PC-3 (cell line): ENCODE measurements at regions not wholly inside any gene's neighbourhood (a gene's known extent, or its start where the extent isn't known, plus 50 kb on each side); places are given as distances from the start of the nearest gene placed in this dataset.

ENCODE experiments used
- ATAC-seq: fragments of 200-7000 bp; cut with Tn5 transposase; 2 replicates; pipeline ENCODE4 v1.9.1; 2020; ENCODE audit warnings: mild to moderate bottlenecking, moderate library complexity
- BruUV-seq: library from RNA; stranded (reverse); fragments of 400-500 nt; replicated peaks from 2 replicates; lab custom pipeline; 2021; lab: Mats Ljungman, UMichigan
- CTCF ChIA-PET: fragments of 300-600 bp; sonication (Branson Sonifier 250); formaldehyde crosslinking; loops from one replicate; lab custom pipeline; 2022; ENCODE audit warnings: antibody characterized with exemption; lab: Charles Lee
- POLR2A ChIA-PET: fragments of 300-600 bp; sonication (Branson Sonifier 250); formaldehyde crosslinking; loops from one replicate; lab custom pipeline; 2022; ENCODE audit warnings: antibody characterized with exemption; ENCODE audit not compliant: unreplicated experiment; lab: Charles Lee
- DNase-seq: peaks from one replicate; pipeline ENCODE4 v3.0.0-alpha.2; 2015
- H2AFZ ChIP-seq: fragments of 300-600 bp; sonication (generic); 2 replicates; pipeline ENCODE4 v1.6.0; 2016; ENCODE audit warnings: antibody characterized with exemption, low read length
- H3F3A ChIP-seq: fragments of 300-600 bp; sonication (generic); one replicate; pipeline ENCODE4 v1.6.0; 2017; ENCODE audit warnings: antibody characterized with exemption, low read length, control low read depth, mild to moderate bottlenecking; ENCODE audit not compliant: unreplicated experiment
- H3K27ac ChIP-seq: fragments of 300-600 bp; sonication (generic); 2 replicates; pipeline ENCODE4 v1.5.1; 2016; ENCODE audit warnings: mild to moderate bottlenecking, low read length
- H3K27me3 ChIP-seq: fragments of 300-600 bp; sonication (generic); 2 replicates; pipeline ENCODE4 v1.6.1; 2016; ENCODE audit warnings: low read length, mixed read lengths
- H3K36me3 ChIP-seq: fragments of 300-600 bp; sonication (generic); 2 replicates; pipeline ENCODE4 v1.6.1; 2016; ENCODE audit warnings: low read depth, mixed run types, low read length, mixed read lengths
- H3K4me1 ChIP-seq: fragments of 300-600 bp; sonication (generic); 2 replicates; pipeline ENCODE4 v1.5.1; 2016; ENCODE audit warnings: low read length; ENCODE audit not compliant: insufficient read depth
- H3K4me2 ChIP-seq: fragments of 300-600 bp; sonication (generic); 2 replicates; pipeline ENCODE4 v1.6.0; 2016; ENCODE audit warnings: low read length
- H3K4me3 ChIP-seq: fragments of 300-600 bp; sonication (generic); 2 replicates; pipeline ENCODE4 v1.5.1; 2016; ENCODE audit warnings: mild to moderate bottlenecking, low read length, mixed read lengths
- H3K79me2 ChIP-seq: fragments of 300-600 bp; sonication (generic); 2 replicates; pipeline ENCODE4 v1.6.1; 2017; ENCODE audit warnings: low read length, mixed read lengths
- H3K9ac ChIP-seq: fragments of 300-600 bp; sonication (generic); 2 replicates; pipeline ENCODE4 v1.6.0; 2016; ENCODE audit warnings: mild to moderate bottlenecking, low read length
- H3K9me2 ChIP-seq: fragments of 300-600 bp; sonication (generic); replicated peaks from 2 replicates; pipeline ENCODE4 v1.6.1; 2016; ENCODE audit warnings: mixed run types, low read length, mixed read lengths
- H3K9me3 ChIP-seq: fragments of 300-600 bp; sonication (generic); 2 replicates; pipeline ENCODE4 v1.6.1; 2016; ENCODE audit warnings: low read length, mixed read lengths
- H4K20me1 ChIP-seq: fragments of 300-600 bp; sonication (generic); 2 replicates; pipeline ENCODE4 v1.6.1; 2016; ENCODE audit warnings: low read length, mixed read lengths
- EZH2 ChIP-seq: fragments of 300-600 bp; sonication (generic); IDR thresholded peaks from one replicate; pipeline ENCODE4 v1.6.1; 2017; ENCODE audit warnings: antibody characterized with exemption, mild to moderate bottlenecking, low read length; ENCODE audit not compliant: unreplicated experiment
- EZH2phosphoT487 ChIP-seq: fragments of 300-600 bp; sonication (generic); IDR thresholded peaks from 2 replicates; pipeline ENCODE4 v1.6.1; 2018; ENCODE audit warnings: mild to moderate bottlenecking, antibody characterized with exemption, low read length, borderline replicate concordance
- intact Hi-C: fragments of 100-400 bp; cut with micrococcal nuclease; formaldehyde crosslinking; loops from 2 replicates; pipeline ENCODE4 v1.9.0; 2023
- TF ChIP-seq, protein P1 (sequence below): fragments of 300-600 bp; sonication (generic); conservative IDR thresholded peaks from 2 replicates; pipeline ENCODE4 v1.5.1; 2017; ENCODE audit warnings: antibody characterized with exemption, low read depth, mild to moderate bottlenecking, low read length

DNA sequence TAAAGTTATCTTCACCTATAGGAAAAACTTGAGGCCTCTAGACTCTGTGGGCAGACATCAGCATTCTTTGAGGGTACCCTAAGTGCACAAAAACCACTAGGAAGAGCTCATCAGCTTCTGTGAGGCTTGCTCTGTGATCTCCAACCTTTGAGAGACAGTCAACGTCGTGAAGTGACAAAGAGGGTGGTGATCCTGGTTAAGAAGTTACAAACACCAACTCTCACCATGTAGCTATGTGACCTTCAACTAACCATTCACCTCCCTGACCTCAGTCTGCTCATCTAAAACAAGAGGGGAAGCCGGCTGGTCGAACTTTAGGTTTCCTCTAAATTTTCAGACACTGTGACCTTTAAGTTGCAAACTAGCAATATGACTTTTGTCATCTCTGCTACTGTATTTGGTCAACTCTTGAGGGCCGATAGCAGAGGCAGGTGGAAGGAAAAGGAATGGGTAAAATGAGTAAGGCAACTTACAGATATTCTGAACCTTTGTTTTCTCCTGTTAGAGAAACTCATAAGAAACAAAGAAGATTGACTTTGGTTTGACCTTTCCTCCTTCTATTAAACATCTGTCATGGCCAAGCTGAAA, 103.2 kb upstream of the PARP11 start:
- H3K9ac ChIP-seq: no peak overlapping the region
- no peak overlapping the region for H3K4me2 ChIP-seq
- no peak for DNase-seq
- no peaks in the 10 kb centered on the region for H3K36me3 ChIP-seq
- no peaks in the 10 kb centered on the region for H3K9me2 ChIP-seq
- peaks cover 17% of the 10 kb centered on the region for H3K27me3 ChIP-seq
- CTCF ChIA-PET: no interaction called here
- H2AFZ ChIP-seq: no peak overlapping the region
- TF ChIP-seq, protein P1, sequence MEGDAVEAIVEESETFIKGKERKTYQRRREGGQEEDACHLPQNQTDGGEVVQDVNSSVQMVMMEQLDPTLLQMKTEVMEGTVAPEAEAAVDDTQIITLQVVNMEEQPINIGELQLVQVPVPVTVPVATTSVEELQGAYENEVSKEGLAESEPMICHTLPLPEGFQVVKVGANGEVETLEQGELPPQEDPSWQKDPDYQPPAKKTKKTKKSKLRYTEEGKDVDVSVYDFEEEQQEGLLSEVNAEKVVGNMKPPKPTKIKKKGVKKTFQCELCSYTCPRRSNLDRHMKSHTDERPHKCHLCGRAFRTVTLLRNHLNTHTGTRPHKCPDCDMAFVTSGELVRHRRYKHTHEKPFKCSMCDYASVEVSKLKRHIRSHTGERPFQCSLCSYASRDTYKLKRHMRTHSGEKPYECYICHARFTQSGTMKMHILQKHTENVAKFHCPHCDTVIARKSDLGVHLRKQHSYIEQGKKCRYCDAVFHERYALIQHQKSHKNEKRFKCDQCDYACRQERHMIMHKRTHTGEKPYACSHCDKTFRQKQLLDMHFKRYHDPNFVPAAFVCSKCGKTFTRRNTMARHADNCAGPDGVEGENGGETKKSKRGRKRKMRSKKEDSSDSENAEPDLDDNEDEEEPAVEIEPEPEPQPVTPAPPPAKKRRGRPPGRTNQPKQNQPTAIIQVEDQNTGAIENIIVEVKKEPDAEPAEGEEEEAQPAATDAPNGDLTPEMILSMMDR: no peak
- no peak for TF ChIP-seq EZH2phosphoT487
- no peak for TF ChIP-seq EZH2
- POLR2A ChIA-PET: no interaction called here
- intact Hi-C loops: no loop called here
- ATAC-seq: no peak
- BruUV-seq: no TSS peak
- H3F3A ChIP-seq: no peaks in the 10 kb centered on the region
- no peaks in the 10 kb centered on the region for H3K4me1 ChIP-seq
- no peak overlapping the region for H3K4me3 ChIP-seq
- no peaks in the 10 kb centered on the region for H3K79me2 ChIP-seq
- no peaks in the 10 kb centered on the region for H3K9me3 ChIP-seq
- H3K27ac ChIP-seq: no peak overlapping the region
- H4K20me1 ChIP-seq: no peaks in the 10 kb centered on the region

DNA sequence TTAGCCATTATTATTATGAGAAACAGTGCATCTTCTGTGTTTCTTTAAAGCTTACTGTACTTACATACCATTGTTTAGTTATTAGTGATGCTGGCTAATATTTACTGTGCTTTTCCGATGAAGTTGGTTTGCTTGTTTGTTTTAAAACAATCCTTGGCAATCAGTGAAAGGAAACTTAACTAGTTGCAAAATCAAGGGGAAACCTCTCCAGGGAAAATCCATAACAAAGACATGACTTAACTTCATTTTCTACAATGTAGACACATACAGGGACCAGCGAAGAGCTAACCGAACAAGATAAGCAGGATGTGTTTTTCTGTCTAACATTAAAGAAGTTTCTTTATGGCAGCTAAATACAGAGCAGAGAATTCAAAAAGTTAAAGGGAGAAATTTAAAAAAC, 102.5 kb upstream of the PARP11 start:
- ATAC-seq: no peak
- Histone ChIP-seq H3K4me3 (no peak overlapping the region), H3K9me2 (no peaks in the 10 kb centered on the region), H3K27ac (no peak overlapping the region), H3K9me3 (no peaks in the 10 kb centered on the region), H3K4me1 (no peaks in the 10 kb centered on the region), H3K9ac (no peak overlapping the region), H3F3A (no peaks in the 10 kb centered on the region), H2AFZ (no peak overlapping the region), H3K4me2 (no peak overlapping the region), H4K20me1 (no peaks in the 10 kb centered on the region), H3K27me3 (peaks cover 23% of the 10 kb centered on the region), H3K36me3 (no peaks in the 10 kb centered on the region), H3K79me2 (no peaks in the 10 kb centered on the region)
- intact Hi-C loops: no loop called here
- no peak for DNase-seq
- ChIA-PET CTCF (no interaction called here), POLR2A (no interaction called here)
- TF ChIP-seq, protein P1: no peak
- TF ChIP-seq EZH2 (no peak), EZH2phosphoT487 (no peak)
- BruUV-seq: no TSS peak

DNA sequence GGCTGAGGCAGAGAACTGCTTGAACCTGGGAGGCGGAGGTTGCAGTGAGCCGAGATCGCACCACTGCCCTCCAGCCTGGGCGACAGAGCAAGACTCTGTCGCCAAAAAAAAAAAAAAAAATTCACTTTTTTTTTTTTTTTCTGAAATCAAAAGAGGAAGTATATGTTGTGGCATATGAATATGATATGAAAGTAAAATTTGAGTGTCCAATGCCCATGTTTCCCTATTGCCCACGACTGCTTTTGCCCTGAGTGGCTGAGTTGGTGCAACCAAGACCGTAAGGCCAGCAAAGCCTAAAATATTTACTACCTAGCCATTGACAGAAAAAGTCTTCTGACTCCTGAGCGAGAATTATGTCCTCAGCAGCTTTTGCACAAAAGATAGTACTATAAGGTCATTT, 101.7 kb upstream of the PARP11 start:
- Histone ChIP-seq H4K20me1 (no peaks in the 10 kb centered on the region), H2AFZ (no peak overlapping the region), H3K4me2 (no peak overlapping the region), H3K4me3 (no peak overlapping the region), H3K27me3 (peaks cover 31% of the 10 kb centered on the region), H3K4me1 (no peaks in the 10 kb centered on the region), H3K36me3 (no peaks in the 10 kb centered on the region), H3K9ac (no peak overlapping the region), H3K79me2 (no peaks in the 10 kb centered on the region), H3F3A (no peaks in the 10 kb centered on the region), H3K27ac (no peak overlapping the region), H3K9me3 (no peaks in the 10 kb centered on the region), H3K9me2 (no peaks in the 10 kb centered on the region)
- intact Hi-C loops: no loop called here
- POLR2A ChIA-PET: no interaction called here
- CTCF ChIA-PET: no interaction called here
- no peak for ATAC-seq
- no TSS peak for BruUV-seq
- TF ChIP-seq, protein P1: no peak
- TF ChIP-seq EZH2 (no peak), EZH2phosphoT487 (no peak)
- no peak for DNase-seq
